ENCODE measurements at regions not wholly inside any gene's neighbourhood (a gene's known extent, or its start where the extent isn't known, plus 50 kb on each side); places are given as distances from the start of the nearest gene placed in this dataset.
"Not testable (repeated sequence)": the region's sequence is repeated elsewhere in the genome, so short reads cannot be mapped to it uniquely, and the experiment has no call there.

DNA sequence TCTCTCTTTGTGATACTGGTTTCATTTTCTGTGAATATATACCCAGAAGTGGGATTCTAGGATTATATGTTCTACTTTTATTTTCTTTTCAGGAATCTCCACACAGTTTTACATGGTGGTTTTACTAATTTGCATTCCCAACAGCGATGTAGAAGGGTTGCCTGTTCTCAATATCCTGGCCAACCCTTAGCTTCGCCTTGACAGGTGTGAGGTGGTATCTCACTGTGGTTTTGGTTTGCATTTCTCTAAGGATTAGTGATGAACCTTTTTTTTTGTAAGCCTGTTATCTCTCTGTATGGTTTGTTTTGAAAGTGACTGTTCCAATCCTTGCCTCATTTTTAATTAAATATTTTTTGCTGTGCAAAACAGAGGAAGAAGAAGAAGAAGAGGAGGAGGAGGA, 937.7 kb downstream of the CDH8 start:
- H3K4me3 ChIP-seq (replicated peaks; ENCODE audit: low read depth, low read length) = no peak overlapping the region
- no peak for DNase-seq (ENCODE audit: extremely low read depth, insufficient read length)
- TF ChIP-seq, protein P1, sequence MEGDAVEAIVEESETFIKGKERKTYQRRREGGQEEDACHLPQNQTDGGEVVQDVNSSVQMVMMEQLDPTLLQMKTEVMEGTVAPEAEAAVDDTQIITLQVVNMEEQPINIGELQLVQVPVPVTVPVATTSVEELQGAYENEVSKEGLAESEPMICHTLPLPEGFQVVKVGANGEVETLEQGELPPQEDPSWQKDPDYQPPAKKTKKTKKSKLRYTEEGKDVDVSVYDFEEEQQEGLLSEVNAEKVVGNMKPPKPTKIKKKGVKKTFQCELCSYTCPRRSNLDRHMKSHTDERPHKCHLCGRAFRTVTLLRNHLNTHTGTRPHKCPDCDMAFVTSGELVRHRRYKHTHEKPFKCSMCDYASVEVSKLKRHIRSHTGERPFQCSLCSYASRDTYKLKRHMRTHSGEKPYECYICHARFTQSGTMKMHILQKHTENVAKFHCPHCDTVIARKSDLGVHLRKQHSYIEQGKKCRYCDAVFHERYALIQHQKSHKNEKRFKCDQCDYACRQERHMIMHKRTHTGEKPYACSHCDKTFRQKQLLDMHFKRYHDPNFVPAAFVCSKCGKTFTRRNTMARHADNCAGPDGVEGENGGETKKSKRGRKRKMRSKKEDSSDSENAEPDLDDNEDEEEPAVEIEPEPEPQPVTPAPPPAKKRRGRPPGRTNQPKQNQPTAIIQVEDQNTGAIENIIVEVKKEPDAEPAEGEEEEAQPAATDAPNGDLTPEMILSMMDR (IDR thresholded peaks at IDR 0.05; ENCODE audit: insufficient read depth, low read length, poor library complexity, severe bottlenecking) = no peak
- no peaks in the 10 kb centered on the region for H3K36me3 ChIP-seq (ENCODE audit: control insufficient read depth, insufficient read depth, low read length)
- H3K27me3 ChIP-seq (replicated peaks; ENCODE audit: control insufficient read depth, insufficient read depth, low read length) = no peaks in the 10 kb centered on the region

DNA sequence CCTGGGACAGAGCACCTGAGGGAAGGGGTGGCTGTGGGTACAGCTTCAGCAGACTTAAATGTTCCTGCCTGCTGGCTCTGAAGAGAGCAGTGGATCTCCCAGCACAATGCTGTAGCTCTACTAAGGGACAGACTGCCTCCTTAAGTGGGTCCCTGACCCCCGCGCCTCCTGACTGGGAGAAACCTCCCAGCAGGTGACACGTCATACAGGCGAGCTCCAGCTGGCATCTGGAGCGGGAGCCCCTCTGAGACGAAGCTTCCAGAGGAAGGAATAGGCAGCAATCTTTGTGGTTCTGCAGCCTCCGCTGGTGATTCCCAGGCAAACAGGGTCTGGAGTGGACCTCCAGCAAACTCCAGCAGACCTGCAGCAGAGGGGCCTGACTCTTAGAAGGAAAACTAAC, 944.9 kb downstream of the CDH8 start:
- H3K4me3 ChIP-seq (replicated peaks; ENCODE audit: low read depth, low read length); H3K27me3 ChIP-seq (replicated peaks; ENCODE audit: control insufficient read depth, insufficient read depth, low read length): not testable (repeated sequence)

DNA sequence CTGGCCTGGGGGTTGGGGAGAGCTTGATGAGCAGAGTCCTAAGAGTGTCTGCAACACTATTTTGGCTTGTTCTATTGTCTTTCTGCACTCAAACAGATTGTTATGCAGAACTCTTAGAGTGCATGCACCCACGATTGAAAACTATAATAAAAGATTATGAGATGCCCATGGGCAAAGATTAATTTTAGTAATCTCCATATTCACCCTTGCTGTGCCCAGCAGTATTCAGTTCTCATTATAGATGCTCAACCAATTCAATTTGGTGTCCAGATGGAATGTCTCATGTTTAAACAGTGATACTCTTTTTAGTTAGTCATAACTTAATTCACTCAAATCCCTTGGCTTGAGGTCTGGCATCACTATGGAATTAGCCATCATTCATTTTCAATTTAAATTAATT, 952.5 kb downstream of the CDH8 start:
- TF ChIP-seq, protein P1 (IDR thresholded peaks at IDR 0.05; ENCODE audit: insufficient read depth, low read length, poor library complexity, severe bottlenecking) = no peak
- Histone ChIP-seq H3K27me3 (replicated peaks; ENCODE audit: control insufficient read depth, insufficient read depth, low read length) (no peaks in the 10 kb centered on the region), H3K36me3 (ENCODE audit: control insufficient read depth, insufficient read depth, low read length) (no peaks in the 10 kb centered on the region), H3K4me3 (replicated peaks; ENCODE audit: low read depth, low read length) (no peak overlapping the region)
- DNase-seq (ENCODE audit: extremely low read depth, insufficient read length) = no peak

More for the DNA sequence above, 944.9 kb downstream of the CDH8 start:
- DNase-seq (ENCODE audit: extremely low read depth, insufficient read length); H3K36me3 ChIP-seq (ENCODE audit: control insufficient read depth, insufficient read depth, low read length): not testable (repeated sequence)

DNA sequence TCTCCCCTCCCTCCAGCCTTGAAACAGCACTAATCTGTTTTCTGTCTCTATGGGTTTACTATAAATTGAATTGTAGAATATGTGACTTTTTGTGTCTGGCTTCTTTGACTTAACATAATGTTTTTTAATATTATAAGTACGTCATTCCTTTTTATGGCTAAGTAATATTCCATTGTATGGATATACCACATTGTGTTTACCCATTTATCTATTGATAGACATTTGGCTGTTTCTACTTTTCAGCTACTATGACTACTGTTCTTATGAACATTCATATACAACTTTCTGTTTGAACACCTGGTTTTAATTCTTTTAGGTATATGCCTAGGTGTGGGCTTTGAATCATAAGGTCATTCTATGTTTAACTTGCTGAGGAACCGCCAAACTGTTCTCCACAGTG, 961.9 kb downstream of the CDH8 start:
- H3K36me3 ChIP-seq (ENCODE audit: control insufficient read depth, insufficient read depth, low read length) = no peaks in the 10 kb centered on the region
- no peak overlapping the region for H3K4me3 ChIP-seq (replicated peaks; ENCODE audit: low read depth, low read length)
- H3K27me3 ChIP-seq (replicated peaks; ENCODE audit: control insufficient read depth, insufficient read depth, low read length) = no peaks in the 10 kb centered on the region
- TF ChIP-seq, protein P1 (IDR thresholded peaks at IDR 0.05; ENCODE audit: insufficient read depth, low read length, poor library complexity, severe bottlenecking) = no peak
- DNase-seq (ENCODE audit: extremely low read depth, insufficient read length) = no peak

DNA sequence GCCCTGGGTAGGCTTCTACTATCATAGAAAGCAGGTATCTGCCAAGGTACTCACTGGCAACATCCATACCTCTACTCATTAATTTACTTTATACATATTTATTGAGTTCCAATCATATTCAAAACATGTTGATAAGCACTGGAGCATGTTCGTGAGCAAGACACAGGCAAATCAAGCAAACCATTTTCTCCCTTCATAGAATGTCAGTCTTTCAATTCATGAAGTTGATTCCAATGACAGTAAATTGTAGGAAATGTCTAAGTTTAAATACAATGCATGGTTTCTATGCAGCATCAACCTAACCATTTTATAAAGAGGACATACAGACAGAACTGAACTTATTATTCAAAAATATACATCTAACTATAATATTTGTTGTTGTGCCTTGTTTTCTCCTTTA, 978.6 kb downstream of the CDH8 start:
- TF ChIP-seq, protein P1 (IDR thresholded peaks at IDR 0.05; ENCODE audit: insufficient read depth, low read length, poor library complexity, severe bottlenecking) = no peak
- no peak for DNase-seq (ENCODE audit: extremely low read depth, insufficient read length)
- H3K27me3 ChIP-seq (replicated peaks; ENCODE audit: control insufficient read depth, insufficient read depth, low read length) = no peaks in the 10 kb centered on the region

DNA sequence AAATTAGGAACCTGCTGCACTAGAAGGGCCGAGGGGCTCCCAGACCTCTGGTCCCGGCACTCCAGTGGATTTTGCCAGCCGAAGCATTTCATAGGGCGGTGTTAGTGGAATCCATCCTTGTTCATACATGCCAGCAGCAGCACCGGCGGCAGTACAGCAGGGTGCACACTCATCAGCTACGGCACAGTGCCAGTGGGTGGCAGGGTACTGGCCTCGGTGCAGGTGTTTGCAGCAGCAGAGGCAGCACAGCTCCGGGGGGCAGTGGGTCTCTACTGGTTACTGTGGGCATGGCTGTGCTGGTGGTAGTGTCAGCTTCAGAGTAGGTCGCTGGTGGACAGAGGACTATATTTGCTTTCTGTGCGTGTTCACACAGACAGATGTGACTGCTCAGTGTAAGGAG, 985.7 kb downstream of the CDH8 start:
- H3K36me3 ChIP-seq (ENCODE audit: control insufficient read depth, insufficient read depth, low read length) = no peaks in the 10 kb centered on the region
- peak; percentile 0 for DNase-seq (ENCODE audit: extremely low read depth, insufficient read length)
- no peak overlapping the region for H3K4me3 ChIP-seq (replicated peaks; ENCODE audit: low read depth, low read length)
- TF ChIP-seq, protein P1 (IDR thresholded peaks at IDR 0.05; ENCODE audit: insufficient read depth, low read length, poor library complexity, severe bottlenecking) = no peak
- H3K27me3 ChIP-seq (replicated peaks; ENCODE audit: control insufficient read depth, insufficient read depth, low read length) = no peaks in the 10 kb centered on the region

More for the DNA sequence above, 978.6 kb downstream of the CDH8 start:
- Histone ChIP-seq H3K4me3 (replicated peaks; ENCODE audit: low read depth, low read length) (no peak overlapping the region), H3K36me3 (ENCODE audit: control insufficient read depth, insufficient read depth, low read length) (no peaks in the 10 kb centered on the region)

All from GM06990 (cell line).